Ovary (tissue), 7 donors: ENCODE measurements at regions not wholly inside any gene's neighbourhood (a gene's known extent, or its start where the extent isn't known, plus 50 kb on each side); places are given as distances from the start of the nearest gene placed in this dataset.

Experiments used
- DNase-seq, 5 donors: peaks; one replicate each; pipeline ENCODE4 v3.0.0-alpha.2; 2019 to 2020
- H3K27ac ChIP-seq, 2 donors: fragments of 200-600 bp; one replicate each; pipeline versions ENCODE4 v1.5.1 to v1.8.0; 2019 to 2022
- H3K27me3 ChIP-seq: fragments of 200-600 bp; one replicate; pipeline ENCODE4 v1.8.0; 2022
- H3K36me3 ChIP-seq: fragments of 200-600 bp; sonication (generic); one replicate; pipeline ENCODE4 v1.5.1; 2019
- H3K4me1 ChIP-seq: one replicate; pipeline ENCODE4 v1.8.1; 2013; ENCODE audit warnings: mild to moderate bottlenecking, moderate library complexity; ENCODE audit not compliant: insufficient read depth
- H3K4me3 ChIP-seq: fragments of 200-600 bp; sonication (generic); one replicate; pipeline ENCODE4 v1.5.1; 2017
- H3K9me3 ChIP-seq, 2 donors: fragments of 200-600 bp in 1 of 2; sonication (generic) in 1 of 2; one replicate each; pipeline versions ENCODE4 v1.5.1 to v1.8.1; 2013 to 2019; ENCODE audit warnings: mild to moderate bottlenecking in 1 of 2, moderate library complexity in 1 of 2
- EP300 ChIP-seq: sonication (generic); formaldehyde crosslinking; IDR thresholded peaks from one replicate; pipeline ENCODE4 v1.6.1; 2017; ENCODE audit warnings: antibody characterized with exemption
- POLR2A ChIP-seq: fragments of 450-650 bp; IDR thresholded peaks from one replicate; pipeline ENCODE4 v1.6.1; 2017; ENCODE audit warnings: antibody characterized with exemption, mild to moderate bottlenecking, moderate library complexity
- WGBS, 3 donors: extraction: QIAGEN DNeasy Blood & Tissue Kit in 1 of 3; methylation state at CpG; one replicate each; pipeline versions ENCODE4 v1.1.5 to v1.1.7; 2013 to 2017; 5-methylcytosine and 5-hydroxymethylcytosine counted together
- intact Hi-C, 4 donors: fragments of 100-400 bp; cut with DNase I; formaldehyde crosslinking; loops; one replicate each; pipeline versions ENCODE4 v1.11.0 to v1.15.1; 2022 to 2023
- TF ChIP-seq, protein P1 (sequence below), 3 donors: fragments of 450-650 bp in 2 of 3; fragments of 200-600 bp in 1 of 3; IDR thresholded peaks; one replicate each; pipeline versions ENCODE4 v1.5.1 to v1.8.0; 2016 to 2022; ENCODE audit warnings: antibody characterized with exemption in 3 of 3, mild to moderate bottlenecking in 1 of 3
- donor health status: DM: no; HTN: no; CAD: no; lungs with moderate emphysema.
- donor health status: DM: no; HTN: no; CAD: no.
- donor health status: Bipolar disorder and iron deficiency.
- donor health status: DM: no; HTN: no; CAD: no.
- donor health status: DM: yes; HTN: yes; CAD: no.

DNA sequence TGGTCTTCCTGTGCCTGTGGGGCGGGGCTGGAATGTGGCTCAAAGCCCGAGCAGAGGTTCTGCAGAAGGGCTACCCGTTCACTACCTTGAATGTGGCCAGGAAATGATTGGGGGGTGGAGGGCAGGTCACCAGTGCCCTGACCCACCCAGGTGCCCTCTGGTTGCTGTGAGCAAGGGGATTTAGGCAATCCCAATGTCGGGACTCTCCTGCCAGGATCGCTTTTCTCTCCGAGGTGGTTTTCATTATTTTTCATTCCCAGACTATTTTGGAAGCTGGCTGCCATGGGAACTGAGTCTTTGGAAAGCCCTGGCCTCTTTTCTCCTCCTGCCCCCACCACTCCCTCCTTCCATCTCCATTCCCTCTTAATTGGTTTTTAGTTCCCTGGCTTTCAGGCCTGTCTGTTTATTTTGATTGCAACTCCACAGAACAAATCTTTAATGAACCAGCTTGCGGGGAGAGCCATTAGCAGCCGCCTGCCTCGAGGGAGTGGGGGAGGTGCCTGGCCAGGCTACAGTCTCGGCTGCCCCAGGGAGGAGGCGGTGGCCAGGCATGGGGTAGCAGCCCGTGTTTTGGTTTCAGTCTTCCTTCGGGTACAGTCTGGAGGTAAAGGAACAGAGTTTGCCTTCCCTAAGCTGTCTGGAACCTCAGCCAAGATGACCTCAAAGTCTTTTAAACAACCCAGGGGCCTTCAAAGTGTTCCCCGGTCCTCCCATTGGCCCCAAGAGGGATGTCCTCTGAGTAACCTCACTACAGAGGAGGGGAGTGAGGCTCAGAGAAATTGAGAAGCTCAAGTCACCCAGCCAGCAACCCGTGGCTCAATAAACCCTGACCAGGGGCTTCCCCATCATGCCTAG is 114.4 kb upstream of the HAAO start:
- no peak for TF ChIP-seq POLR2A
- TF ChIP-seq EP300, result peak; percentile 34
- TF ChIP-seq, protein P1, sequence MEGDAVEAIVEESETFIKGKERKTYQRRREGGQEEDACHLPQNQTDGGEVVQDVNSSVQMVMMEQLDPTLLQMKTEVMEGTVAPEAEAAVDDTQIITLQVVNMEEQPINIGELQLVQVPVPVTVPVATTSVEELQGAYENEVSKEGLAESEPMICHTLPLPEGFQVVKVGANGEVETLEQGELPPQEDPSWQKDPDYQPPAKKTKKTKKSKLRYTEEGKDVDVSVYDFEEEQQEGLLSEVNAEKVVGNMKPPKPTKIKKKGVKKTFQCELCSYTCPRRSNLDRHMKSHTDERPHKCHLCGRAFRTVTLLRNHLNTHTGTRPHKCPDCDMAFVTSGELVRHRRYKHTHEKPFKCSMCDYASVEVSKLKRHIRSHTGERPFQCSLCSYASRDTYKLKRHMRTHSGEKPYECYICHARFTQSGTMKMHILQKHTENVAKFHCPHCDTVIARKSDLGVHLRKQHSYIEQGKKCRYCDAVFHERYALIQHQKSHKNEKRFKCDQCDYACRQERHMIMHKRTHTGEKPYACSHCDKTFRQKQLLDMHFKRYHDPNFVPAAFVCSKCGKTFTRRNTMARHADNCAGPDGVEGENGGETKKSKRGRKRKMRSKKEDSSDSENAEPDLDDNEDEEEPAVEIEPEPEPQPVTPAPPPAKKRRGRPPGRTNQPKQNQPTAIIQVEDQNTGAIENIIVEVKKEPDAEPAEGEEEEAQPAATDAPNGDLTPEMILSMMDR (IDR thresholded peaks at IDR 0.05), result no peak
- H3K36me3 ChIP-seq, result no peaks in the 10 kb centered on the region
- peak overlapping the region; percentile 22 for H3K4me3 ChIP-seq
- H3K27ac ChIP-seq, result peak overlapping the region; percentile 31 to 86
- H3K4me1 ChIP-seq, result peaks cover 35% of the 10 kb centered on the region
- WGBS, 3 donors, result 6 to 8% (median 7%) methylated on average over 15 of the region's 15 CpGs
- intact Hi-C loops, result no loop called here
- H3K9me3 ChIP-seq, result no peaks in the 10 kb centered on the region
- DNase-seq, result peak; percentile 72 to 82 (median 81)
- no peaks in the 10 kb centered on the region for H3K27me3 ChIP-seq

DNA sequence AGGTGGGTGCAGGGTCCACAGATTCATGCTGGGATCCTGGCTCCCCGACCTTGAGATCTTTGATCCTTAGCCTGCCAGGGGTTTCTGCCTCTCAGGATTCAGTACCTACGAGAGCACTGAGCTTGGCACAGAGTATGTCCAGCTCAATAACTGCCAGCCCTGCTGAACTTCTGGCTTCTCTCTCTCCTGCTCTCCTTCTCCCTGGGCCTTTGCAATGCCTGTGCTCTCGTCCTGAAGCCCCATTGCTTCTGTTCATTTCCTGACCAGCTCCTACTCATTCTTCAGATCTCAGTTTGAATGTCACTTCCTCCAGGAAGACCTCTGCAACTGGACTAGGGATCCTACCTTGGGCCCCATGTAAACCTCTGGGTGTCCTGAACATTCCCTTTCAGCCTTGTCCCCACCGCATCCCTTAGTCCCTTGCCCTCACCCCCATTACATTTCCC is 113.8 kb upstream of the HAAO start:
- 20 to 27% (median 21%) methylated on average over 4 of the region's 4 CpGs for WGBS, 3 donors
- Histone ChIP-seq H3K9me3 (no peaks in the 10 kb centered on the region), H3K4me1 (peaks cover 34% of the 10 kb centered on the region), H3K27me3 (no peaks in the 10 kb centered on the region), H3K4me3 (no peak overlapping the region), H3K27ac (peak overlapping the region; percentile 3 to 86), H3K36me3 (no peaks in the 10 kb centered on the region)
- TF ChIP-seq, protein P1 (IDR thresholded peaks at IDR 0.05), result no peak
- TF ChIP-seq POLR2A (no peak), EP300 (no peak)
- intact Hi-C loops, result no loop called here
- DNase-seq, result no peak

DNA sequence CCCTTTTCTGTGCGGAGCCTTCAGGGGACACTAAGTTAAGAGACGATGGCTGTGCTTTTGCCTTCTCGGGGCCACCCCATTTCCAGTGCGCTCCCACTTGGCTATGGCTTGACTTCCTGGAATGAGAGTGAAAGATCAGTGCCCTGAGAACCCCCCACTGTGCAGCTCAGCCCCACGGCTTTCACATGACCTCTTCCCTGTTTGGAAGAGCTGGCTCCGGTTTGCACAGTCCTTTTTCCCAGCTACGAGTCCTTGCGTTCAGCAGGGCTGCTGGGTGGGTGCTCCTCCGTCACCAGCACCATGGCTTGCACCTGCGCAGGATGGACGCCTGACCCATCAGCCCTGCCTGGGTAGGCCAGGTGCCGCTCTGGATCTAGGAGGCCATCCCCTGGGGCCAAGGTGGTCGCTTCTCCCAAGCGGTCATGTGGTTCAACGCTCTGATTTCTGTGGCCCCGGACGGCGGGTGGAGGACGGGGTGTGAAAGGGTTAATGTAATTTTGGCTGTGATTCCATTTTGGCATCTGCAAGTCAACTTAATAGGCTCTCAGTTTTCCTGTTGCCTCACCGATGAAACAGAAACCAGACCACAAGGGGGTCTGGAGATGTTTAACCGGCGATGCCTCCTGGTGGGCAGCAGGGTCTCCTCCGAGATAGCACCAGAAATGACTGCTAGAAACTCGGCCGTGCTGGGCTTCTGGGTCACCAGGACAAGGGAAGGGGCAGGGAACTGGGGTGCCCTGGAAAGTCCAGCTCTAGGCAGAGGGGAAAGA is 113.1 kb upstream of the HAAO start:
- H3K27ac ChIP-seq, result peak overlapping the region; percentile 3 to 86
- no peaks in the 10 kb centered on the region for H3K36me3 ChIP-seq
- H3K27me3 ChIP-seq, result no peaks in the 10 kb centered on the region
- no peak overlapping the region for H3K4me3 ChIP-seq
- intact Hi-C loops, result no loop called here
- DNase-seq, result peak in 2 of 5 donors; percentile 46 to 49
- H3K9me3 ChIP-seq, result no peaks in the 10 kb centered on the region
- WGBS, 3 donors, result 43 to 54% (median 47%) methylated on average over 25 of the region's 25 CpGs
- TF ChIP-seq, protein P1 (IDR thresholded peaks at IDR 0.05), result peak in 1 of 3 donors; percentile 19
- TF ChIP-seq POLR2A, result no peak
- H3K4me1 ChIP-seq, result peaks cover 28% of the 10 kb centered on the region

DNA sequence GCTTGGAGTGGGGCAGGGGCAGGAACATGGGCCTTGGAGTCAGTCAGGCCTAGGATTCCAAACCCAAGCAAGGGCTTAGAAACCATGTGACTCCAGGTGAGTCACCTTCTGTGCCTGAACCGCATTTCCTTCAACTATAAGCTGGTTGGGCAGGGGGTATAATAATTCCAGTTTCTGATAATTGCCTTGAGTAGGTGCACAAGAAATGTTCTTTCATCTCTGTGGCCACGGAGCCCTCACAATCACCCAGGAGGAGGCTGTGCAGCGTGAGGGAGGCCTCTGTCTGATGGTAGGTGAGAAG is 112.1 kb upstream of the HAAO start:
- H3K27me3 ChIP-seq, result no peaks in the 10 kb centered on the region
- H3K9me3 ChIP-seq, result no peaks in the 10 kb centered on the region
- H3K27ac ChIP-seq, result no peak overlapping the region
- no peak for TF ChIP-seq EP300
- no peak for TF ChIP-seq POLR2A
- TF ChIP-seq, protein P1 (IDR thresholded peaks at IDR 0.05), result no peak
- WGBS, 3 donors, result 95 to 98% (median 95%) methylated on average over 3 of the region's 3 CpGs
- H3K4me3 ChIP-seq, result no peak overlapping the region
- H3K4me1 ChIP-seq, result peaks cover 26% of the 10 kb centered on the region
- intact Hi-C loops, result no loop called here
- H3K36me3 ChIP-seq, result no peaks in the 10 kb centered on the region
- no peak for DNase-seq
